SK-N-DZ (cell line): ENCODE measurements at regions not wholly inside any gene's neighbourhood (a gene's known extent, or its start where the extent isn't known, plus 50 kb on each side); places are given as distances from the start of the nearest gene placed in this dataset.

Experiments used
- DNase-seq: peaks from one replicate; pipeline ENCODE4 v3.0.0-alpha.2; 2015; ENCODE audit warnings: low spot score

- no peak for DNase-seq
Measured at GRCh38 chr5:112625246-112625645, 112.4 kb upstream of the APC start.

- no peak for DNase-seq
Measured at GRCh38 chr5:112625689-112626438, 111.8 kb upstream of the APC start.

DNA sequence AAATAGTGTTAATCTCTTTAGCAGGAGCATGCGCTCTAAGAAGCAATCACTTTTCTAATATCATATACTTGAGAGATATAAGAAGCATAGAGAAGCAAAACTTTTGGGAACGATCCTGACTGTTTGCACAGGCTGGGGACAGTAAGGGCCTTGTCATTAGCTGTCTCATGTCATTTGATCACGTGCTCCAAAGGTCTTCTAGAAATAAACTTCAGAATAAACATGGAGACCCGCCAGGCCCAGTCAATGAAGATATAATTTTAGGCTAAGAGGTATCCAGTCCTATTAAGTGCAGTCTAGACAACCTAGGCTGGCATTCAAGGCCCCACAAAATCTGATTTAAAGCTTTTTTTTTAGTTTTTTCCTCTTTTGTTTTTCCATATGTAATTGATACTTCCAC, 111.0 kb upstream of the APC start:
- no peak for DNase-seq

- peak; percentile 9 for DNase-seq
Measured at GRCh38 chr5:112628214-112628980, 109.3 kb upstream of the APC start.

- DNase-seq: peak; percentile 11
Measured at GRCh38 chr5:112630246-112631009, 107.3 kb upstream of the APC start.

DNA sequence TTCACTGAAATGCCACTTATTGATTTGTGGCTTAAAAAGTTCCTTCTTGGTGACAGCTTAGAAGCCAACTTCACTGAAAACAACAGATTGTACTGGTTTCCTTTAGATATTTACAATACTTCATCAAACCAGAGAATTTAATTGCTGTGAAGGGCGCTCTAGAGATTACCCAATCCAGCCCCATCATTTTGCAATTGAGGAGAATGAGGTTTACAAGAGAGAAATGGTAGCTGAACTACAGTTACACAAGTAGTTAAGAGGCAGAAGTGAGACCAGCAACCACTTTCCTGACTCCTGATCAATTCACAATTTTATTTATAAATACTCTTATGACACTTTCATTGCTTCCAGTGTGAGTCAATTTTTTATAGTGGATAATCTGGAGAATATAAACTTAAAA, 103.5 kb upstream of the APC start:
- DNase-seq: no peak

- no peak for DNase-seq
Measured at GRCh38 chr5:112634796-112635195, 102.9 kb upstream of the APC start.

GRCh38 chr5:112635276-112635675, 102.4 kb upstream of the APC start:
- DNase-seq: no peak

DNA sequence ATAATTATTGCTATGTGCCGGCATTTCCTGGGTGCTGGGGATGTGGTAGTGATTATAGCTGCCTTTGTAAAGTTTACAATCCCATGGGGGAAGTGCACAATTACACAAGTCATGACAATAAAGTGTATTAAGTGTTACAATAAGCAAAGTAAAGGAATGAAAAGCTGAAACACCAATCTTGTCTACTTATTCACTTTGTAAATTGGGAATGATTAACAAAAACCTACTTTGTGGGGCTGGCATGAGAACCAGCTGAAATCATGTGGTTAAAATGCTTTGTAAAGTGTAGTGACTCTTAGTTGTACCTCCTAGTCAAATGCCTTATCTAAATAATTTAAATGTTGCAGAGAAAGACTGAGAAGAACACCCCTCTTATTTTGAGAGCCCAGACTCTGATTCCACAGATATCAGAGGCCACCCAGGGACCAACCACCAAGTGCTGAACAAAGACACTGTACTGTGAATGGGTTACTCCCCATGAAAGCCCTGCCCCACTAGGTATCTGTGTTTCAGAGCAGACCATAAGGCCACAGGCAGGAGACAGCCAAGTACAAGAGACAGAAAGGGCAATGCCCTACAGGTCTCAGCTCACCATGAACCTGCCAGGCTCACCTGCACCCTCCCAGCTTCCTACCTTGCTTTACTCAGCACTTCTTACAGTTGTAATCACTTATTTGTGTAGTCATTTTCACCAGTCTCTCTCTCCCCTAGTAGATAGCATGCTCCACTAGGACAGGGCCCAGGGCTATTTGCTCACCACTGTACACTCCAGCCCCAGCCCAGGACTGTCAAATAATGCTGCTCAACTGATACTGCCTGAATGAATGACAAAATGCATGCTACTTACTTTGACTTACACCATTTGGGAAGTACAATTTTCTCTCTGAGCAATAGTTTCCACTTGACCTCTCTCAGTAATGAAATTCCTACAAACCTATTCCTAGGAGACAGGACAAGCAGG, 101.6 kb upstream of the APC start:
- DNase-seq: no peak

GRCh38 chr5:112636751-112637150, 100.9 kb upstream of the APC start:
- no peak for DNase-seq

DNA sequence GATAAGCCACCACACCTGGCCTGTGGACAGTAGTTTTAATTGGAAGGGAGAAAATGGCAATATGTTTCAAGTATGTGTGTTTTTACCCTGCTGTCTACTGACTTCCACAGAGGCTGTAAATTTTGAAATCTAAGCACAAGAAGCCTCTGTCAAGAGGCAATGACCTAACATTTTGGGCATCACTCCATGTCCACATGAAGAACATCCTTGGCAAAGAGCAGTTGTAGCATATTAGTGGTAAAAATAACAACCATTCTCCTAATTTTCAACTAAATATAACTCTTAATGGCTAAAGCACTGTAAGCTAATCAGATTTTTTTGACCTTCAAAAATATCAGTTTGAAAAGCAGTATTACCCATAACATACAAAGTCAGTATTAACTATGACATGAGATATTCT, 100.3 kb upstream of the APC start:
- no peak for DNase-seq

DNA sequence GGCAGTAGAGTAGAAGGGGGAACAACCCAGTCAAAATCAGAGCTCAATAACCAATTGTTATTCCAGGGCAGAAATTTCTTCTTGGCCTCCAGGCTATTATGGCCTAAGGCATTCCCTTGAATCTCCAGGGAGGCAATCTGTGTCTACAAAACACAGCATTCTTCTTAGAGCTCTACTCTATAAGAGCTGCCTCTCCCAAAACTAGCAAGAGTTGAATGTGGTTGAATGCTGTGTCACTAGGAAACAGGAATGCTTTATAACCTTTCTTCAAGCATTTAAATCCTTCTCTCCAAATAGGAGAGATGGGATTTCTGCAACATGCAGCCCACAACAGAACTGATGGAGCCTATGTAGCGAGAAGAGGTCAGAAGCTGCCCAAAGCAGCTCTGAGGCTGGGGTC, 97.1 kb upstream of the APC start:
- DNase-seq: no peak

DNA sequence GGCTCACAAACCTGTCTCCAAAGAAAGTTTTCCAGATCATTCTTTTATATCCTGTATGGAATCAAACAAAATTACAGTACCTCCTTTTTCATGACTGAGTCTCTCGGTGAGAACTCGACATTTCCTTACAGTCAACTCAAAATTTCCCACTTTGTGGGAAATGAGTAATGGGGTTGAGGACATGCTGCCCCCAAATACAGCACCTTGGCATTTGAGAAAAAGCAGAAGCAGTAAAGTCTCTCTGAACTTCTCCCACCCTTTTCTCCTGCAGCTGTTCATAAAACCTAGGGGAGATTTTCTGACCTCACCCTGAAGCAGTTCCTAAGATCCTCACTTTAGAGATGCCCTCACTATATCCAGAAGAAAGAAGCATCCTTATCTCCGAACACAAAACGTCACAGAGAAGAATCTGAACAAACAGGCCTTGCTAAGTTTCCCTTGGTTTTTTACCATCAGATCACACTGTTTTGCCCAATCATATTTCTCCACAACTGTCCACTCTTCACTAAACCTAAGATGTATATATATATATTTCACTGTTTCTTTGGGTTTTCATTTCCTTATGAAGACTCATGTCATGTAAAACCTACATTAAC, 96.1 kb upstream of the APC start:
- DNase-seq: no peak

DNA sequence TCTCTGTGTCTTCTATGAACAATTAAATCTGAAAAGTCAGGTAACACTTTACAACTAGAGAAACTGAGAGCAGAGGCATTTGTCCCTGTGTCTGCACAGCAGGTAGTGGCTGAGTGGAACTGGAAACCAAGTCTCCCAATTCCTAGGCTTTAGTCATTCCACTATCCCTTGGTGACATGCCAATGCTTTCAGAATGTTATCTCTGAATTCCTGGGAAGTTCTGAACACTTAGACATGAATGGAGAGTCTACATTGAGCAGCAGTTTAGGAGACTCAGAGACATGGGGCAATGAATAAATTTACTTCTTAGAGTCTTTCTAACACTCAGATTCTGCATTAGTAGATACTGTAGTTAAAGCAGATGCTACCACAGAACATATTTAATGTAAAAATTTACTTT, 94.8 kb upstream of the APC start:
- DNase-seq: no peak

GRCh38 chr5:112643339-112643971, 94.2 kb upstream of the APC start:
- no peak for DNase-seq

- DNase-seq: no peak
Measured at GRCh38 chr5:112646139-112646936, 91.3 kb upstream of the APC start.

GRCh38 chr5:112647428-112647827, 90.3 kb upstream of the APC start:
- no peak for DNase-seq

GRCh38 chr5:112648264-112648663, 89.4 kb upstream of the APC start:
- no peak for DNase-seq

- DNase-seq: no peak
Measured at GRCh38 chr5:112649882-112650281, 87.8 kb upstream of the APC start.
